MM.1S (cell line): ENCODE measurements at regions not wholly inside any gene's neighbourhood (a gene's known extent, or its start where the extent isn't known, plus 50 kb on each side); places are given as distances from the start of the nearest gene placed in this dataset.

Experiments used
- DNase-seq: peaks from one replicate; pipeline ENCODE4 v3.0.0-alpha.2; 2015
- H2AFZ ChIP-seq: fragments of 300-600 bp; sonication (generic); 2 replicates; pipeline ENCODE4 v1.6.0; 2016; ENCODE audit warnings: antibody characterized with exemption, low read length
- H3F3A ChIP-seq: fragments of 300-600 bp; sonication (generic); 2 replicates; pipeline ENCODE4 v1.6.1; 2016; ENCODE audit warnings: mild to moderate bottlenecking, antibody characterized with exemption, low read length, moderate library complexity, mixed read lengths; ENCODE audit not compliant: insufficient read depth
- H3K27ac ChIP-seq: fragments of 300-600 bp; sonication (generic); 2 replicates; pipeline ENCODE4 v1.5.1; 2016; ENCODE audit warnings: mild to moderate bottlenecking, low read length
- H3K27me3 ChIP-seq: fragments of 300-600 bp; sonication (generic); replicated peaks from 2 replicates; pipeline ENCODE4 v1.6.0; 2016; ENCODE audit warnings: low read length; ENCODE audit not compliant: insufficient read depth
- H3K36me3 ChIP-seq: fragments of 300-600 bp; sonication (generic); replicated peaks from 2 replicates; pipeline ENCODE4 v1.6.1; 2016; ENCODE audit warnings: mild to moderate bottlenecking, low read length, mixed read lengths; ENCODE audit not compliant: insufficient read depth
- H3K4me1 ChIP-seq: fragments of 300-600 bp; sonication (generic); 2 replicates; pipeline ENCODE4 v1.6.1; 2016; ENCODE audit warnings: low read length, mixed read lengths
- H3K4me2 ChIP-seq: fragments of 300-600 bp; sonication (generic); 2 replicates; pipeline ENCODE4 v1.6.0; 2016; ENCODE audit warnings: low read depth, low read length
- H3K4me3 ChIP-seq: fragments of 300-600 bp; sonication (generic); 2 replicates; pipeline ENCODE4 v1.5.1; 2016; ENCODE audit warnings: low read length, mixed read lengths
- H3K79me2 ChIP-seq: fragments of 300-600 bp; sonication (generic); 2 replicates; pipeline ENCODE4 v1.6.1; 2016; ENCODE audit warnings: mixed run types, low read length, mixed read lengths
- H3K9ac ChIP-seq: fragments of 300-600 bp; sonication (generic); 2 replicates; pipeline ENCODE4 v1.6.1; 2016; ENCODE audit warnings: low read length, mixed read lengths
- H3K9me2 ChIP-seq: fragments of 300-600 bp; sonication (generic); replicated peaks from 2 replicates; pipeline ENCODE4 v1.6.1; 2016; ENCODE audit warnings: mild to moderate bottlenecking, low read length, mixed read lengths; ENCODE audit not compliant: insufficient read depth
- H3K9me3 ChIP-seq: fragments of 300-600 bp; sonication (generic); replicated peaks from 2 replicates; pipeline ENCODE4 v1.6.1; 2016; ENCODE audit warnings: mild to moderate bottlenecking, low read length, mixed read lengths; ENCODE audit not compliant: insufficient read depth
- H4K20me1 ChIP-seq: fragments of 300-600 bp; sonication (generic); 2 replicates; pipeline ENCODE4 v1.6.1; 2016; ENCODE audit warnings: mild to moderate bottlenecking, low read length, moderate library complexity, mixed read lengths; ENCODE audit not compliant: insufficient read depth
- EZH2 ChIP-seq: fragments of 300-600 bp; sonication (generic); optimal IDR thresholded peaks from 2 replicates; pipeline ENCODE3; 2017; ENCODE audit warnings: low read depth, mild to moderate bottlenecking, antibody characterized with exemption, low read length, mixed read lengths
- EZH2phosphoT487 ChIP-seq: fragments of 300-600 bp; sonication (generic); IDR thresholded peaks from 2 replicates; pipeline ENCODE4 v1.6.1; 2018; ENCODE audit warnings: antibody characterized with exemption, low read length
- TF ChIP-seq, protein P1 (sequence below): fragments of 300-600 bp; sonication (generic); IDR thresholded peaks from 2 replicates; pipeline ENCODE4 v1.5.1; 2016; ENCODE audit warnings: antibody characterized with exemption, low read length, mixed read lengths

- H3K27ac ChIP-seq: no peak overlapping the region
- H3K27me3 ChIP-seq: no peaks in the 10 kb centered on the region
- no peak for DNase-seq
- no peaks in the 10 kb centered on the region for H3K9me3 ChIP-seq
- H3F3A ChIP-seq: no peaks in the 10 kb centered on the region
- no peak overlapping the region for H3K4me3 ChIP-seq
- no peak overlapping the region for H2AFZ ChIP-seq
- no peaks in the 10 kb centered on the region for H4K20me1 ChIP-seq
- H3K9ac ChIP-seq: no peak overlapping the region
- no peaks in the 10 kb centered on the region for H3K79me2 ChIP-seq
- no peaks in the 10 kb centered on the region for H3K4me1 ChIP-seq
- no peaks in the 10 kb centered on the region for H3K36me3 ChIP-seq
- H3K9me2 ChIP-seq: no peaks in the 10 kb centered on the region
- TF ChIP-seq, protein P1, sequence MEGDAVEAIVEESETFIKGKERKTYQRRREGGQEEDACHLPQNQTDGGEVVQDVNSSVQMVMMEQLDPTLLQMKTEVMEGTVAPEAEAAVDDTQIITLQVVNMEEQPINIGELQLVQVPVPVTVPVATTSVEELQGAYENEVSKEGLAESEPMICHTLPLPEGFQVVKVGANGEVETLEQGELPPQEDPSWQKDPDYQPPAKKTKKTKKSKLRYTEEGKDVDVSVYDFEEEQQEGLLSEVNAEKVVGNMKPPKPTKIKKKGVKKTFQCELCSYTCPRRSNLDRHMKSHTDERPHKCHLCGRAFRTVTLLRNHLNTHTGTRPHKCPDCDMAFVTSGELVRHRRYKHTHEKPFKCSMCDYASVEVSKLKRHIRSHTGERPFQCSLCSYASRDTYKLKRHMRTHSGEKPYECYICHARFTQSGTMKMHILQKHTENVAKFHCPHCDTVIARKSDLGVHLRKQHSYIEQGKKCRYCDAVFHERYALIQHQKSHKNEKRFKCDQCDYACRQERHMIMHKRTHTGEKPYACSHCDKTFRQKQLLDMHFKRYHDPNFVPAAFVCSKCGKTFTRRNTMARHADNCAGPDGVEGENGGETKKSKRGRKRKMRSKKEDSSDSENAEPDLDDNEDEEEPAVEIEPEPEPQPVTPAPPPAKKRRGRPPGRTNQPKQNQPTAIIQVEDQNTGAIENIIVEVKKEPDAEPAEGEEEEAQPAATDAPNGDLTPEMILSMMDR: no peak
- no peak for TF ChIP-seq EZH2phosphoT487
- no peak for TF ChIP-seq EZH2
- no peak overlapping the region for H3K4me2 ChIP-seq
Measured at GRCh38 chr20:48431653-48432493, 395.9 kb downstream of the PREX1 start.

GRCh38 chr20:48426630-48427029, 401.2 kb downstream of the PREX1 start:
- H3K4me1 ChIP-seq: no peaks in the 10 kb centered on the region
- H4K20me1 ChIP-seq: no peaks in the 10 kb centered on the region
- no peak overlapping the region for H3K9ac ChIP-seq
- no peaks in the 10 kb centered on the region for H3K36me3 ChIP-seq
- TF ChIP-seq EZH2: no peak
- no peak for TF ChIP-seq EZH2phosphoT487
- TF ChIP-seq, protein P1: no peak
- no peak overlapping the region for H3K4me2 ChIP-seq
- no peak for DNase-seq
- no peaks in the 10 kb centered on the region for H3K79me2 ChIP-seq
- no peaks in the 10 kb centered on the region for H3F3A ChIP-seq
- no peak overlapping the region for H3K4me3 ChIP-seq
- H3K27ac ChIP-seq: no peak overlapping the region
- no peaks in the 10 kb centered on the region for H3K27me3 ChIP-seq
- no peak overlapping the region for H2AFZ ChIP-seq
- H3K9me2 ChIP-seq: no peaks in the 10 kb centered on the region
- H3K9me3 ChIP-seq: no peaks in the 10 kb centered on the region

- no peak overlapping the region for H3K4me3 ChIP-seq
- H3F3A ChIP-seq: no peaks in the 10 kb centered on the region
- H3K4me2 ChIP-seq: no peak overlapping the region
- H3K9me2 ChIP-seq: no peaks in the 10 kb centered on the region
- no peaks in the 10 kb centered on the region for H3K79me2 ChIP-seq
- H3K9ac ChIP-seq: no peak overlapping the region
- no peaks in the 10 kb centered on the region for H4K20me1 ChIP-seq
- no peaks in the 10 kb centered on the region for H3K27me3 ChIP-seq
- TF ChIP-seq, protein P1: no peak
- TF ChIP-seq EZH2 (no peak), EZH2phosphoT487 (no peak)
- DNase-seq: no peak
- H3K36me3 ChIP-seq: no peaks in the 10 kb centered on the region
- no peak overlapping the region for H2AFZ ChIP-seq
- H3K9me3 ChIP-seq: no peaks in the 10 kb centered on the region
- no peak overlapping the region for H3K27ac ChIP-seq
- no peaks in the 10 kb centered on the region for H3K4me1 ChIP-seq
Measured at GRCh38 chr20:48425817-48426612, 401.8 kb downstream of the PREX1 start.
